ENCODE measurements at regions not wholly inside any gene's neighbourhood (a gene's known extent, or its start where the extent isn't known, plus 50 kb on each side); places are given as distances from the start of the nearest gene placed in this dataset.

- Histone ChIP-seq H3K4me3 (no peak overlapping the region), H3K27ac (no peak overlapping the region), H3K9me3 (no peaks in the 10 kb centered on the region), H3K4me1 (no peaks in the 10 kb centered on the region), H3K36me3 (no peaks in the 10 kb centered on the region), H3K27me3 (no peaks in the 10 kb centered on the region)
- peak in 1 of 4 donors; percentile 17 for ATAC-seq
- intact Hi-C loops (cut with DNase I), result no loop called here
- no peak for DNase-seq
- FAIRE-seq, result no peak
- no peak for TF ChIP-seq CTCF (IDR thresholded peaks at IDR 0.05)
- 78 to 85% methylated on average over 5 of the region's 5 CpGs for WGBS, 2 donors
These were observed 742.6 kb upstream of the HS6ST1 start for GRCh38 chr2:129061069-129061768.

GRCh38 chr2:129061769-129062121 is 743.1 kb upstream of the HS6ST1 start:
- TF ChIP-seq CTCF (IDR thresholded peaks at IDR 0.05), result no peak
- WGBS, 2 donors, result 54 to 90% methylated on average over 1 of the region's 1 CpG

GRCh38 chr2:129062146-129062912 is 743.7 kb upstream of the HS6ST1 start:
- no peak for TF ChIP-seq CTCF (IDR thresholded peaks at IDR 0.05)
- Histone ChIP-seq H3K9me3 (no peaks in the 10 kb centered on the region), H3K4me3 (no peak overlapping the region), H3K36me3 (no peaks in the 10 kb centered on the region), H3K4me1 (no peaks in the 10 kb centered on the region), H3K27me3 (no peaks in the 10 kb centered on the region), H3K27ac (no peak overlapping the region)
- intact Hi-C loops (cut with DNase I), result no loop called here
- WGBS, 2 donors, result 87 to 93% methylated on average over 9 of the region's 9 CpGs
- FAIRE-seq (no peak), DNase-seq (no peak), ATAC-seq (no peak)

More at GRCh38 chr2:129061769-129062121, 743.1 kb upstream of the HS6ST1 start:
- intact Hi-C loops (cut with DNase I), result no loop called here
- DNase-seq, result no peak
- Histone ChIP-seq H3K27me3 (no peaks in the 10 kb centered on the region), H3K27ac (no peak overlapping the region), H3K9me3 (no peaks in the 10 kb centered on the region), H3K36me3 (no peaks in the 10 kb centered on the region), H3K4me1 (no peaks in the 10 kb centered on the region), H3K4me3 (no peak overlapping the region)
- ATAC-seq, result no peak
- FAIRE-seq, result no peak

- Histone ChIP-seq H3K9me3 (no peaks in the 10 kb centered on the region), H3K36me3 (no peaks in the 10 kb centered on the region), H3K27me3 (no peaks in the 10 kb centered on the region), H3K27ac (no peak overlapping the region), H3K4me3 (no peak overlapping the region), H3K4me1 (peaks cover 0 to 5% (median 0%) of the 10 kb centered on the region in 3 donors)
- 73 to 85% methylated on average over 1 of the region's 1 CpG for WGBS, 2 donors
- FAIRE-seq (no peak), DNase-seq (no peak), ATAC-seq (no peak)
- intact Hi-C loops (cut with DNase I), result no loop called here
- TF ChIP-seq CTCF (IDR thresholded peaks at IDR 0.05), result no peak
These were observed 748.4 kb upstream of the HS6ST1 start for GRCh38 chr2:129067070-129067469.

- ATAC-seq (no peak), DNase-seq (no peak), FAIRE-seq (no peak)
- no peak for TF ChIP-seq CTCF (IDR thresholded peaks at IDR 0.05)
- Histone ChIP-seq H3K27ac (no peak overlapping the region), H3K9me3 (no peaks in the 10 kb centered on the region), H3K4me1 (peaks cover 0 to 5% (median 0%) of the 10 kb centered on the region in 3 donors), H3K27me3 (no peaks in the 10 kb centered on the region), H3K4me3 (no peak overlapping the region), H3K36me3 (no peaks in the 10 kb centered on the region)
- WGBS, 2 donors, result 75 to 90% methylated on average over 3 of the region's 3 CpGs
- intact Hi-C loops (cut with DNase I), result no loop called here
These were observed 749.3 kb upstream of the HS6ST1 start for GRCh38 chr2:129067953-129068352.

Measured in pancreas (tissue), 10 donors.